Body of pancreas (tissue), 4 donors: ENCODE measurements at regions not wholly inside any gene's neighbourhood (a gene's known extent, or its start where the extent isn't known, plus 50 kb on each side); places are given as distances from the start of the nearest gene placed in this dataset.

Experiments used
- CTCF ChIP-seq, 7 experiments: fragments of 450-650 bp in 4 of 7; fragments of 200-600 bp in 3 of 7; sonication (generic) in 3 of 7; IDR thresholded peaks; one replicate each; pipeline ENCODE4 v1.5.1; 2016 to 2019; ENCODE audit warnings: antibody characterized with exemption in 7 of 7
- POLR2A ChIP-seq, 3 donors: fragments of 450-650 bp; IDR thresholded peaks; one replicate each; pipeline ENCODE4 v1.6.1; 2016; ENCODE audit warnings: antibody characterized with exemption in 3 of 3, mild to moderate bottlenecking in 2 of 3

GRCh38 chr22:48652796-48653195 lies 1174.9 kb downstream of the BRD1 start:
- no peak for TF ChIP-seq CTCF (IDR thresholded peaks at IDR 0.05)
- no peak for TF ChIP-seq POLR2A (IDR thresholded peaks at IDR 0.05)
